Kidney (tissue), 13 donors: ENCODE measurements at regions not wholly inside any gene's neighbourhood (a gene's known extent, or its start where the extent isn't known, plus 50 kb on each side); places are given as distances from the start of the nearest gene placed in this dataset.

Experiments
- DNase-seq, 5 donors: peaks; one replicate each; pipeline ENCODE4 v3.0.0-alpha.2; 2013 to 2020
- FAIRE-seq: peaks from 2 replicates; lab custom pipeline; 2012; peaks lifted over from hg19 to GRCh38; lab: Jason Lieb, UNC
- H3K27ac ChIP-seq, 2 donors: one replicate each; pipeline ENCODE4 v1.7.0; 2013; ENCODE audit warnings: low read depth in 2 of 2, low read length in 2 of 2, inconsistent platforms in 1 of 2
- H3K27me3 ChIP-seq: one replicate; pipeline ENCODE4 v1.7.1; 2013; ENCODE audit warnings: low read length, inconsistent platforms; ENCODE audit not compliant: control insufficient read depth, insufficient read depth
- H3K36me3 ChIP-seq, 3 donors: one replicate each; pipeline versions ENCODE4 v1.7.0 to v1.7.1; 2013; ENCODE audit warnings: low read length in 3 of 3, control low read depth in 1 of 3, inconsistent platforms in 1 of 3; ENCODE audit not compliant: insufficient read depth in 3 of 3, control insufficient read depth in 2 of 3
- H3K4me1 ChIP-seq, 3 donors: one replicate each; pipeline versions ENCODE4 v1.7.0 to v1.7.1; 2013; ENCODE audit warnings: low read length in 3 of 3, inconsistent platforms in 1 of 3, low read depth in 1 of 3; ENCODE audit not compliant: control insufficient read depth in 2 of 3, insufficient read depth in 2 of 3
- H3K4me3 ChIP-seq, 3 donors: one replicate each; pipeline versions ENCODE4 v1.7.0 to v1.8.1; 2013; ENCODE audit warnings: low read length in 3 of 3, control low read depth in 1 of 3, inconsistent platforms in 1 of 3
- H3K9ac ChIP-seq, 3 donors: one replicate each; pipeline versions ENCODE4 v1.7.0 to v1.7.1; 2013; ENCODE audit warnings: low read length in 3 of 3, control low read depth in 1 of 3, inconsistent platforms in 1 of 3
- H3K9me3 ChIP-seq, 3 donors: one replicate each; pipeline versions ENCODE4 v1.7.0 to v1.7.1; 2013; ENCODE audit warnings: low read length in 3 of 3, control low read depth in 1 of 3, inconsistent platforms in 1 of 3; ENCODE audit not compliant: control insufficient read depth in 2 of 3, insufficient read depth in 1 of 3
- CTCF ChIP-seq: IDR thresholded peaks from 3 replicates; pipeline ENCODE4 v1.5.1; 2012; ENCODE audit warnings: mild to moderate bottlenecking, moderate library complexity, borderline replicate concordance; ENCODE audit not compliant: insufficient read depth; ENCODE audit errors: extremely low read depth
- intact Hi-C: fragments of 100-400 bp; cut with DNase I; formaldehyde crosslinking; loops from one replicate; pipeline ENCODE4 v1.11.1; 2022
- donor health status: control.
- donor health status: control.
- donor health status: control.
- donor health status: control.
- donor health status: control.
- donor health status: DM: yes; HTN: yes; CAD: no.
- donor health status: Normal renal cell carcinoma (clear cell type).

GRCh38 chr9:107123389-107123788, 159.7 kb upstream of the RAD23B start:
- Histone ChIP-seq H3K27ac (no peak overlapping the region), H3K4me3 (no peak overlapping the region), H3K9ac (no peak overlapping the region), H3K36me3 (no peaks in the 10 kb centered on the region), H3K9me3 (no peaks in the 10 kb centered on the region), H3K27me3 (no peaks in the 10 kb centered on the region), H3K4me1 (no peaks in the 10 kb centered on the region)
- no peak for DNase-seq
- intact Hi-C loops, result no loop called here
- TF ChIP-seq CTCF, result no peak
- no peak for FAIRE-seq

- DNase-seq (no peak), FAIRE-seq (no peak)
- Histone ChIP-seq H3K27ac (no peak overlapping the region), H3K36me3 (no peaks in the 10 kb centered on the region), H3K4me3 (no peak overlapping the region), H3K27me3 (no peaks in the 10 kb centered on the region), H3K9me3 (no peaks in the 10 kb centered on the region), H3K4me1 (no peaks in the 10 kb centered on the region), H3K9ac (no peak overlapping the region)
- TF ChIP-seq CTCF, result no peak
- intact Hi-C loops, result no loop called here
Measured at GRCh38 chr9:107127608-107128007, 155.5 kb upstream of the RAD23B start.

GRCh38 chr9:107131108-107131799, 151.8 kb upstream of the RAD23B start:
- no peak for TF ChIP-seq CTCF
- Histone ChIP-seq H3K27me3 (no peaks in the 10 kb centered on the region), H3K36me3 (no peaks in the 10 kb centered on the region), H3K4me3 (no peak overlapping the region), H3K9ac (no peak overlapping the region), H3K9me3 (no peaks in the 10 kb centered on the region), H3K27ac (no peak overlapping the region), H3K4me1 (no peaks in the 10 kb centered on the region)
- intact Hi-C loops, result no loop called here
- FAIRE-seq (no peak), DNase-seq (peak; percentile 26 to 81 (median 42))

- no peaks in the 10 kb centered on the region for H3K9me3 ChIP-seq
- no peak for FAIRE-seq
- no peaks in the 10 kb centered on the region for H3K36me3 ChIP-seq
- no peak overlapping the region for H3K27ac ChIP-seq
- no peak for TF ChIP-seq CTCF
- intact Hi-C loops, result no loop called here
- DNase-seq, result no peak
- no peak overlapping the region for H3K4me3 ChIP-seq
- no peaks in the 10 kb centered on the region for H3K4me1 ChIP-seq
- no peak overlapping the region for H3K9ac ChIP-seq
- H3K27me3 ChIP-seq, result no peaks in the 10 kb centered on the region
Measured at GRCh38 chr9:107136296-107136695, 146.8 kb upstream of the RAD23B start.
